ENCODE measurements at regions not wholly inside any gene's neighbourhood (a gene's known extent, or its start where the extent isn't known, plus 50 kb on each side); places are given as distances from the start of the nearest gene placed in this dataset.

DNA sequence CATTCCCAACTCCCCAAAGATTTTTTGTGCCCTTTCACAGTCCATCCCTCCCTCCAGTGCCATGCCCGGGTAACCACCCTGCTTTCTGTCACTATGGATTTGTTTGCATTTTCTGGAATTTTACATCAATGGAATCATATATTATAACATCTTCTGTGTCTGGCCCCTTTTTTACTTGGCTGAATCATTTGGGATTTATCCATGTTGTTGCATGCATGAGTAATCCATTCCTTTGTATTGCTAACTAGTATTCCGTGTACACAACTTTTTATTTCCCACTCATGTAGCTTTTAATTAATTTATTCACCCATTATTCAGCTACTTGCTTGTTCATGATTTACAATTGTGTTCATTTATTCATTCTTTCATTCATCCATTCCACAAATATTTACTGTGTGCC is 94.1 kb downstream of the FGF18 start:
- no peak overlapping the region for H3K23ac ChIP-seq (ENCODE audit: low read depth, low read length)
- no peaks in the 10 kb centered on the region for H3K79me1 ChIP-seq (ENCODE audit: low read depth in 1 of 2, low read length in 2 of 2)
- CTCF ChIA-PET, result no interaction called here
- no peaks in the 10 kb centered on the region for H3K9me1 ChIP-seq (ENCODE audit: insufficient read depth, low read length)
- no peak overlapping the region for H3K56ac ChIP-seq (ENCODE audit: extremely low read depth, insufficient read depth, low read length)
- no peak overlapping the region for H4K8ac ChIP-seq (ENCODE audit: low read depth in 2 of 2, low read length in 2 of 2)
- dilution Hi-C loops (cut with HindIII; ENCODE audit: low sequenced_read_pairs, unreplicated experiment), result no loop called here
- H3K27me3 ChIP-seq (ENCODE audit: control insufficient read depth, insufficient read depth, low read length), result peaks cover 8% of the 10 kb centered on the region
- no peak overlapping the region for H2BK15ac ChIP-seq (ENCODE audit: low read depth, low read length)
- in situ Hi-C loops (cut with MboI; ENCODE audit: low sequenced_read_pairs), result no loop called here
- H2BK5ac ChIP-seq (ENCODE audit: low read depth, low read length, poor library complexity, severe bottlenecking), result no peak overlapping the region
- no peak overlapping the region for H2AFZ ChIP-seq (replicated peaks; ENCODE audit: low read length, poor library complexity)
- H2AK9ac ChIP-seq (replicated peaks; ENCODE audit: low read depth, low read length, poor library complexity), result no peak overlapping the region
- H4K5ac ChIP-seq (ENCODE audit: low read depth, low read length), result no peak overlapping the region
- no peak overlapping the region for H3K9ac ChIP-seq (ENCODE audit: low read depth, low read length)
- H3K18ac ChIP-seq (ENCODE audit: low read depth, low read length), result no peak overlapping the region
- no peak overlapping the region for H3K4ac ChIP-seq (ENCODE audit: low read depth, low read length)
- no peak overlapping the region for H3K4me2 ChIP-seq (ENCODE audit: low read depth, low read length)
- no peak overlapping the region for H3K27ac ChIP-seq (ENCODE audit: insufficient read depth, low read length)
- intact Hi-C loops (cut with micrococcal nuclease), result no loop called here
- H2BK120ac ChIP-seq (ENCODE audit: low read depth, low read length), result no peak overlapping the region
- ATAC-seq (ENCODE audit: low read depth), result no peak
- no peak for TF ChIP-seq SMC3 (IDR thresholded peaks at IDR 0.05; ENCODE audit: low read depth, low read length)
- H3K9me3 ChIP-seq (ENCODE audit: control insufficient read depth, insufficient read depth, low read length), result no peaks in the 10 kb centered on the region
- H3K36me3 ChIP-seq (ENCODE audit: control insufficient read depth, insufficient read depth, low read length), result no peaks in the 10 kb centered on the region
- no peak overlapping the region for H3K14ac ChIP-seq (replicated peaks; ENCODE audit: low read depth, low read length)
- no peaks in the 10 kb centered on the region for H4K20me1 ChIP-seq (ENCODE audit: insufficient read depth, low read length)
- no peak overlapping the region for H2BK20ac ChIP-seq (ENCODE audit: low read depth, low read length)
- H2AK5ac ChIP-seq (ENCODE audit: low read depth, low read length), result no peak overlapping the region
- H3K4me1 ChIP-seq (ENCODE audit: control insufficient read depth, insufficient read depth, low read length), result no peaks in the 10 kb centered on the region
- H4K91ac ChIP-seq (ENCODE audit: insufficient read depth, low read depth, low read length), result no peak overlapping the region
- no TSS peak for BruUV-seq (replicated peaks)
- no CpG with 5 or more reads among the region's 2 CpGs for WGBS, 2 experiments (ENCODE audit: extremely low coverage in 2 of 2, insufficient read length in 1 of 2)
- peak; percentile 18 for DNase-seq
- POLR2A ChIA-PET (ENCODE audit: unreplicated experiment), result no interaction called here
- H3K4me3 ChIP-seq (ENCODE audit: insufficient read depth, low read depth, low read length), result no peak overlapping the region
